ENCODE measurements at regions not wholly inside any gene's neighbourhood (a gene's known extent, or its start where the extent isn't known, plus 50 kb on each side); places are given as distances from the start of the nearest gene placed in this dataset.
"Not testable (repeated sequence)": the region's sequence is repeated elsewhere in the genome, so short reads cannot be mapped to it uniquely, and the experiment has no call there.

DNA sequence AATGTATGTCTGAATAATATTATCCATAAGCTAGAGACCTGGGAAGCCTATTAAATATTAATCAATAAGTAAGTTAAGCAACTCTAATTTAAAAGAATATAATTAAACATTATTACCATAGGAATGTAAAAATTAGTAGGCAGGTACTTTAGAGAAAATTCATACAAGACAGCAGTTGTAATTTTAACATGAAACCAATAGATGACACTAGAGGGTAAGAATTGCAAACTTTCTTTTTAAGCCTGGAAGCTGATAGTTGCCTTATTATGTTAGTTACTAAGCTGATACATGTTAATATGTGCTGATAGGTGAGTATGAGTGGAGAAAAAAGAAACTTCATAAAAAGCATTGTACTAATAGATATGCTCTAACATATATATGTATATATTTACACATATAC lies 1157.4 kb downstream of the FAM133A start:
- DNase-seq (ENCODE audit: low read depth, low spot score), result no peak

- no peak for DNase-seq (ENCODE audit: low read depth, low spot score)
Measured at GRCh38 chrX:94834226-94834625, 1160.2 kb downstream of the FAM133A start.

- no peak for DNase-seq (ENCODE audit: low read depth, low spot score)
Measured at GRCh38 chrX:94850811-94851210, 1176.8 kb downstream of the FAM133A start.

GRCh38 chrX:94854251-94854650 lies 1180.2 kb downstream of the FAM133A start:
- peak; percentile 91 for DNase-seq (ENCODE audit: low read depth, low spot score)

- not testable (repeated sequence) for DNase-seq (ENCODE audit: low read depth, low spot score)
Measured at GRCh38 chrX:94862470-94862869, 1188.5 kb downstream of the FAM133A start.

GRCh38 chrX:94871640-94872039 lies 1197.6 kb downstream of the FAM133A start:
- no peak for DNase-seq (ENCODE audit: low read depth, low spot score)

- no peak for DNase-seq (ENCODE audit: low read depth, low spot score)
Measured at GRCh38 chrX:94901849-94902248, 1227.8 kb downstream of the FAM133A start.

- DNase-seq (ENCODE audit: low read depth, low spot score), result peak; percentile 84
Measured at GRCh38 chrX:94908171-94908570, 1234.2 kb downstream of the FAM133A start.

DNA sequence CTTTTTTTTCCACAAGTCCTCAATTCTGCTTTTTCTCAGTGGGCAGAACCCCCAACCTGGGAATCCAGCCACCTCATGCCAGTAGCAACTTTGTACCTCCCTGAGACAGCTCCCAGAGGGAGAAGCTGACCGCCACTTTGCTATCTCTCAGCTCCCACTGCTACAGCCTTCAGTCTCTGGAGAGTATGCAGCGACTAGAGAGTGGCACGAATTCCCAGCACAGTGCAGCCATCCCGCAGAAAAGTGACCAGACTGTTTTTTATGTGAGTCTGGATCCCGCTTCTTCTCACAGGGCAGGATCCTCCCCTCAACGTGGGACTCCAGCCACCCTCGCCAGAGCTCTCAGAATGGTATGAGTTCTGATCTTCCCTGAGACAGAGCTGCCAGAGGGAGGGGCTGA lies 1234.6 kb downstream of the FAM133A start:
- no peak for DNase-seq (ENCODE audit: low read depth, low spot score)

GRCh38 chrX:94914235-94914634 lies 1240.2 kb downstream of the FAM133A start:
- DNase-seq (ENCODE audit: low read depth, low spot score), result no peak

DNA sequence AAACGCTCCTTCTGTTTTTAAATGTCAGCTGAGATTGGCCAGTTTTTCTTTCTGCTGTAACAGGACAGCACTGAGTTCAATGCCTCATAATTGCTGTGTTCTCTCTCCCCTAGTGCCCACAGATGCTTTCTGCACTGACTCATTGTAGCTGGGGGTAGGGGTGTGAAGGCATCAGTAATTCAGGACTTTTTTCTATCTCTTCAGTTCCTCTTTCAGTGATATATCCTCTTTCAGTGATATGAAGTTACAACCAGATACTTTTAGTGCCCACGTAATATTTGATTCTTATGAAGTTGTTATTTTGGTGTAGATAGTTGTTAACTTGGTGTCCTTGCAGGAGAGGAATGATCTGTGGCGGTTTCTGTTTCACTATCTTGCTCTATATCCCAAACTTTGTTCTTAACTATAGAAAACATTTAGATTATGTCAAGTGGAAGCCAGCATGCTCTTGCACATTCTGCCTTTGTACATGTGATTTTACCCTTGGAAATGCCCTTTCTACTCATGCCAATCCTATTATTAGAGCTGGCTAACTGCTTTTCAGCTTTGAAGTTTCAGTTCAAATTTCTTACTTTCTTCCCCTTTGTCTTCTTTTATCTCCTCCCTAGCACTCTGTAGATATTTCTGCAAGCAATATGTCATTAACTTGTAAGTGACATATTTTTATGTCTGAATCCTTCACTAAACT lies 1258.4 kb downstream of the FAM133A start:
- DNase-seq (ENCODE audit: low read depth, low spot score), result no peak

DNA sequence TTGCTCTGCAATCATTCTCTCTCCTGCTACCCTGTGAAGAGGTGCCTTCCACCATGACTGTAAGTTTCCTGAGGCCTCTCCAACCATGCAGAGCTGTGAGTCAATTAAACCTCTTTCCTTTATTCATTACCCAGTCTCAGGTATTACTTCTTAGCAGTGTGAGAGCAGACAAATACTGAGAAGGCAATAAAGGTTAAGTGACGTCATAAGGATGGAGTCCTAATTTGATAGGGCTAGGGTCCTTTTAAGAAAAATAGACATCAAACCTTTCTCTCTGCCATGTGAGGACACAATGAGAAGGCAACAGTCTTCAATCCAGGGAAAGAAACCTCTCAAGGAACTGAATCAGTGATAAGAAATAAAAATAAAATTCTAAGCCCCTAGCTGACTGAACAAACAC lies 1262.7 kb downstream of the FAM133A start:
- DNase-seq (ENCODE audit: low read depth, low spot score), result no peak

- no peak for DNase-seq (ENCODE audit: low read depth, low spot score)
Measured at GRCh38 chrX:94937491-94937890, 1263.5 kb downstream of the FAM133A start.

DNA sequence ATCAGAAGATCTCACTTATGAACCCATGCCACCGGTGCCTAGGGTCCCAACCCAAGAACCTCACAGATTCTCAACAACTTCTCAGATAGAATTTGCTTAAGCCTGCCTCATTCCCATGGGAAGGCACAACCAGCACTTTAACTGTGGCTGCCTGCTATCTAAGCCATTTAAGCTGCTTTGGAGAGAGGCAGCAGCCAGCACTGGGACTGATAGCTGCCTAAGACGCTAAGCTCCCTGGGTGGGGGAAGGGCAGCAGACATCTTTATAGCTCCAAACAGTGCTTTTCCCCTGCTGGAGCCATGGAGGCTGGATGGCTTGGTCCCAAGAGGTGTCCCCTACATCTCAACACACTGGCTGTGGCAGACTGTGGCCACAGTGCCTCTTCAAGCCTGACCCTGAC lies 1268.6 kb downstream of the FAM133A start:
- DNase-seq (ENCODE audit: low read depth, low spot score), result peak; percentile 15

DNA sequence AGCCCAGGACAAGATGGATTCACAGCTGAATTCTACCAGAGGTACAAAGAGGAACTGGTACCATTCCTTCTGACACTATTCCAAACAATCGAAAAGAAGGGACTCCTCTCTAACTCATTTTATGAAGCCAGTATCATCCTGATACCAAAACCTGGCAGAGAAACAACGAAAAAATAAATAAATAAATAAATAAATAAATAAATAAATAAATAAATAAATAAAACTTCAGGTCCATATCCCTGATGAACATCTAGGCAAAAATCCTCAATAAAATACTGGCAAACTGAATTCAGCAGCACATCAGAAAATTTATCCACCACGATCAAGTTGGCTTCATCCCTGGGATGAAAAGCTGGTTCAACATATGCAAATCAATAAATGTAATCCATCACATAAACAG lies 1272.1 kb downstream of the FAM133A start:
- DNase-seq (ENCODE audit: low read depth, low spot score), result not testable (repeated sequence)

- DNase-seq (ENCODE audit: low read depth, low spot score), result no peak
Measured at GRCh38 chrX:94961730-94962129, 1287.7 kb downstream of the FAM133A start.

DNA sequence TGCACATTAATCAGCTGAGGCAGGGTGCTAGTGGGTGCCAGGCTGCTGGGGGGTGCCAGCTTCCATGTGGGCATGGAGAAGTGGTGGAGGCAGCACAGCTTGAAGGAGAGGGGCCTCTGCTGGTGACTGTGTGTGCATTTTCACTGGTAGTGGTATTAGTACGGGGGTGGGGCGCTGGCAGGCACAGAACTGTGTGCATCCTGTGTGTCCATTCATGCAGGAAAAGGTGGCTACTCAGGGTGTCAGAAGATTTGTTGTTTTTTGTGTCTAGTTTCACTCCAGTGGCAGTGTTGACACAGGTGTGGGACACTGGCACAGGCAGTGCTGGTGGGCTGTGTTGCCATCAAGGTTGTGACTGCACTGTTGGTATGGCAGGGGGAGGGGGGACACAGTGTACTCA lies 1303.6 kb downstream of the FAM133A start:
- no peak for DNase-seq (ENCODE audit: low read depth, low spot score)

DNA sequence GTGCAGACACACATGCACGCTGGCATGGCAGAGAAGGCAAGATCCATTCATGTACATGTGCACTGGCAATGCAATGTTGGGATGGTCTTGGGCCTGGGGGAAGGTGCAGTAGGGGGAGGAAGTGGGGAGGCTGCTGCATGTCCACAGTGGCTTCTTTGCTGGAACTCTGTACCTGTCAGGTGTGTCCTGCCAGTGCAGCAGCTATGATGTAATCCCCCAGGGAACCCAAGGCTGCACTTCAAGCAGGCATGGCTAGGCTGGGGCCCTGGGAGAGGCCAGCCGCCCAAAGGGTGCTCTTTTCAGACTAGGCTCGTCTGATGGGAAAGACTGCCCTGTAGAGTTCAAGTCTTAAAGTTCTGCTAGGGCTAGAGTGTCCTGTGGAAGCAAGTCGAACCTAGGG lies 1304.0 kb downstream of the FAM133A start:
- DNase-seq (ENCODE audit: low read depth, low spot score), result no peak

Data from ELF-1 (cell line).